Immature natural killer cell (primary cell): ENCODE measurements at regions not wholly inside any gene's neighbourhood (a gene's known extent, or its start where the extent isn't known, plus 50 kb on each side); places are given as distances from the start of the nearest gene placed in this dataset.

ENCODE experiments used
- DNase-seq, 3 donors: peaks; one replicate each; pipeline ENCODE4 v3.0.0; 2022; ENCODE audit warnings: mixed read lengths in 1 of 3
- H3K27ac Mint-ChIP-seq, 6 donors: one replicate each; pipeline ENCODE4 v1.8.0; 2020; ENCODE audit warnings: mixed read lengths in 6 of 6, mild to moderate bottlenecking in 5 of 6, inconsistent platforms in 4 of 6, moderate library complexity in 3 of 6
- H3K27me3 Mint-ChIP-seq, 3 donors: one replicate each; pipeline ENCODE4 v1.8.0; 2020 to 2021; ENCODE audit warnings: low read depth in 3 of 3, mild to moderate bottlenecking in 3 of 3, mixed read lengths in 3 of 3, moderate library complexity in 3 of 3, inconsistent platforms in 1 of 3
- H3K36me3 Mint-ChIP-seq, 3 donors: one replicate each; pipeline ENCODE4 v1.8.0; 2020; ENCODE audit warnings: mixed read lengths in 3 of 3, inconsistent platforms in 2 of 3, mild to moderate bottlenecking in 2 of 3
- H3K4me1 Mint-ChIP-seq, 2 donors: one replicate each; pipeline ENCODE4 v1.8.0; 2020; ENCODE audit warnings: inconsistent platforms in 2 of 2, mild to moderate bottlenecking in 2 of 2, mixed read lengths in 2 of 2, moderate library complexity in 1 of 2
- H3K4me3 Mint-ChIP-seq, 5 donors: one replicate each; pipeline ENCODE4 v1.8.0; 2020; ENCODE audit warnings: mild to moderate bottlenecking in 5 of 5, mixed read lengths in 5 of 5, inconsistent platforms in 3 of 5, moderate library complexity in 3 of 5
- H3K9me3 Mint-ChIP-seq, 6 donors: one replicate each; pipeline ENCODE4 v1.8.0; 2020; ENCODE audit warnings: mild to moderate bottlenecking in 6 of 6, mixed read lengths in 6 of 6, inconsistent platforms in 4 of 6, moderate library complexity in 3 of 6

- Mint-ChIP-seq H3K27ac (no peak overlapping the region), H3K4me1 (no peaks in the 10 kb centered on the region), H3K36me3 (no peaks in the 10 kb centered on the region), H3K27me3 (peaks cover 0 to 3% (median 1%) of the 10 kb centered on the region in 3 donors), H3K4me3 (no peak overlapping the region), H3K9me3 (peaks cover 1 to 18% (median 6%) of the 10 kb centered on the region in 6 donors)
- no peak for DNase-seq
Observed at GRCh38 chr9:108186642-108187395, 669.0 kb downstream of the ACTL7B start.

GRCh38 chr9:108185613-108186012 is 670.2 kb downstream of the ACTL7B start:
- Mint-ChIP-seq H3K9me3 (peaks cover 0 to 13% (median 3%) of the 10 kb centered on the region in 6 donors), H3K27ac (no peak overlapping the region)

DNA sequence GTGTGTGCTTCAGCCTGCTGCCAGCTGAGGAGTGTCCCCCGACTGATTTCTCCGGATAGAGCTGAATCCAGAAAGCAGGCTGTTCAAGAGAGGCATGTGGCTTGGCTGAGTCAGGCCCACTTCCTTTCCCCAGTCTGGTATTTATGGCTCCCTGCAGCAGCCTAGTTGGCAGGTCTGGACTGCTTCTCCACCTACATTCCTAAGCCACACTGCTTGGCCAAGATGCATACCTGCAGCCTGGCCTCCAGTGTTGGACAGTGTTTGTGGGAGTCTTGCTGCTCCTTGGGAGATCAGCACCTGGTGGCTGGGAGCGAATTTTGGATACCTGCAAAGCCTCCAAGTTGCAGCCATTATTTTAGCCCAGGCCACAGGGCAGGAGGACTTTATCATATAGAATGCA is 670.8 kb downstream of the ACTL7B start:
- peaks cover 0 to 11% (median 4%) of the 10 kb centered on the region in 6 donors for H3K9me3 Mint-ChIP-seq
- H3K4me1 Mint-ChIP-seq = no peaks in the 10 kb centered on the region
- peaks cover 0 to 4% (median 3%) of the 10 kb centered on the region in 3 donors for H3K27me3 Mint-ChIP-seq
- H3K4me3 Mint-ChIP-seq = no peak overlapping the region
- no peaks in the 10 kb centered on the region for H3K36me3 Mint-ChIP-seq
- no peak overlapping the region for H3K27ac Mint-ChIP-seq
- DNase-seq = no peak

More at GRCh38 chr9:108185613-108186012, 670.2 kb downstream of the ACTL7B start:
- no peak for DNase-seq
- Mint-ChIP-seq H3K4me3 (no peak overlapping the region), H3K36me3 (no peaks in the 10 kb centered on the region), H3K27me3 (peaks cover 0 to 3% (median 1%) of the 10 kb centered on the region in 3 donors), H3K4me1 (no peaks in the 10 kb centered on the region)

- DNase-seq = no peak
- H3K27ac Mint-ChIP-seq = no peak overlapping the region
- H3K27me3 Mint-ChIP-seq = peaks cover 0 to 4% (median 4%) of the 10 kb centered on the region in 3 donors
- no peak overlapping the region for H3K4me3 Mint-ChIP-seq
- H3K4me1 Mint-ChIP-seq = no peaks in the 10 kb centered on the region
- peaks cover 0 to 6% (median 2%) of the 10 kb centered on the region in 6 donors for H3K9me3 Mint-ChIP-seq
- no peaks in the 10 kb centered on the region for H3K36me3 Mint-ChIP-seq
Observed at GRCh38 chr9:108184009-108184408, 671.8 kb downstream of the ACTL7B start.

DNA sequence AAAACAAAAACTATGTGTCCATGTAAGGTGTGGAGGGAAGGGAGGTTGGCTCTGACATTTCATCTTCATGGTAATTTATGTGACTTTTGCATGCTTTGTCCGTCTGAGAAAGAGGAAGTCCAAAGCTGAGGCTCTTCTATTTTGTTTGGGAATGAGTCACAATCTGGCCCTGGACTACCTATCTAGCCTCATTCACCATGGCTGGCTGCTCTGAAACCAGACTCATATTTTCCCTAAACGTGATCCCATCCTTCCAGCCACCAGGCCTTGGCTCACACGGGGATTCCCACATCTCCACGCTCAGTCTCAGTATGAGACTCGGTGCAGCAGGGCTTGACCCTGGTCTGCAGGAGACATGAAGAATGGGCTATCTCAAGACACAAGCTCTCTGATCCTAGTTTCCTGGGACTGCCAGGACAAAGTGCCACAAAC is 672.8 kb downstream of the ACTL7B start:
- peaks cover 0 to 4% (median 3%) of the 10 kb centered on the region in 3 donors for H3K27me3 Mint-ChIP-seq
- no peaks in the 10 kb centered on the region for H3K36me3 Mint-ChIP-seq
- H3K9me3 Mint-ChIP-seq = peaks cover 0 to 6% (median 3%) of the 10 kb centered on the region in 6 donors
- H3K4me1 Mint-ChIP-seq = no peaks in the 10 kb centered on the region
- DNase-seq = no peak
- no peak overlapping the region for H3K4me3 Mint-ChIP-seq
- no peak overlapping the region for H3K27ac Mint-ChIP-seq

DNA sequence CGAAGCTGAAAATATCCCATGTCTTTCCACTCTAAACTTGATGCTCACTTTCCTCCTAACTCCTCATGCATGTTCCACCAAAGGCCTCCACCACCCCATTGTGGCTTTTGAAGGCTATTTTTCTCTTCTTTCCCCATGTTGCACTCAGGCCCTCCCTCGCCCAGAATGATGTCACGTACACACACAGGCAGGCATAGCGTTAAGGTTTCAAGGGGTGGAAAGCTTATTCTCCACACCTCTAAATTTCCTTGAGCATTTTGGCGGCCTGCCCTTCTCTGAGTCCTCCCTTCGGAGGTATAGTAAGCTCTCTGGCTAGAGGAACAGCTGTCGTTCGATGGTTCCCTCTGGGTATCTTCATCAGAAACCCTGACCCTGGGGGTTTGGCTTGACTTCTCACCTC is 673.5 kb downstream of the ACTL7B start:
- Mint-ChIP-seq H3K27me3 (peaks cover 0 to 4% (median 3%) of the 10 kb centered on the region in 3 donors), H3K27ac (no peak overlapping the region), H3K36me3 (no peaks in the 10 kb centered on the region), H3K9me3 (peaks cover 0 to 6% (median 2%) of the 10 kb centered on the region in 6 donors), H3K4me3 (no peak overlapping the region), H3K4me1 (no peaks in the 10 kb centered on the region)
- DNase-seq = no peak

- Mint-ChIP-seq H3K4me1 (no peaks in the 10 kb centered on the region), H3K36me3 (no peaks in the 10 kb centered on the region)
Observed at GRCh38 chr9:108181441-108181840, 674.3 kb downstream of the ACTL7B start.

GRCh38 chr9:108180541-108180940 is 675.2 kb downstream of the ACTL7B start:
- Mint-ChIP-seq H3K9me3 (peaks cover 0 to 15% (median 6%) of the 10 kb centered on the region in 6 donors), H3K4me1 (no peaks in the 10 kb centered on the region), H3K4me3 (no peak overlapping the region), H3K27me3 (peaks cover 0 to 7% (median 3%) of the 10 kb centered on the region in 3 donors), H3K27ac (no peak overlapping the region), H3K36me3 (no peaks in the 10 kb centered on the region)
- DNase-seq = no peak

More at GRCh38 chr9:108181441-108181840, 674.3 kb downstream of the ACTL7B start:
- Mint-ChIP-seq H3K4me3 (no peak overlapping the region), H3K27me3 (peaks cover 0 to 4% (median 3%) of the 10 kb centered on the region in 3 donors), H3K9me3 (peaks cover 0 to 7% (median 1%) of the 10 kb centered on the region in 6 donors), H3K27ac (no peak overlapping the region)
- DNase-seq = no peak

DNA sequence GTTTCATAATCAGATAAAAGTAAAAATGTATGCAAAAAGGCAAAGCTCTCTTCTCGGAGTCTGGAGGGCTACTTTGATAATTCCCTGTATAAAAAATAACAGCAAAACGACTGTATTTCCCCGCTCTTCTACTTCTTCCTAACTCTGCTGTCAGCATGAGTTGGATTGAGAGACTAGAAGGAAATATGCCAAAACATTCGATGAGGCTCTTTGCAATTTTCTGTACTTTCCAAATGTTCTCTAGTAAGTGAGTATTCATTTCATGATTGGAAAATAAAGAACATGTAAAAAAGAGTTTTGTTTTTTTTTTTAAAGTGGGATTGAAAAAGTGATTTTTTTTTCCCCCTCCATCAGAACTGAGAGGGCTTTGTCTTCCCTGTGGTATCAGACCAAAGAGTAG is 677.5 kb downstream of the ACTL7B start:
- no peak overlapping the region for H3K27ac Mint-ChIP-seq
- no peak for DNase-seq
- no peaks in the 10 kb centered on the region for H3K4me1 Mint-ChIP-seq
- peaks cover 3 to 18% (median 7%) of the 10 kb centered on the region in 6 donors for H3K9me3 Mint-ChIP-seq
- H3K36me3 Mint-ChIP-seq = no peaks in the 10 kb centered on the region
- H3K27me3 Mint-ChIP-seq = peaks cover 0 to 6% (median 3%) of the 10 kb centered on the region in 3 donors
- H3K4me3 Mint-ChIP-seq = no peak overlapping the region

DNA sequence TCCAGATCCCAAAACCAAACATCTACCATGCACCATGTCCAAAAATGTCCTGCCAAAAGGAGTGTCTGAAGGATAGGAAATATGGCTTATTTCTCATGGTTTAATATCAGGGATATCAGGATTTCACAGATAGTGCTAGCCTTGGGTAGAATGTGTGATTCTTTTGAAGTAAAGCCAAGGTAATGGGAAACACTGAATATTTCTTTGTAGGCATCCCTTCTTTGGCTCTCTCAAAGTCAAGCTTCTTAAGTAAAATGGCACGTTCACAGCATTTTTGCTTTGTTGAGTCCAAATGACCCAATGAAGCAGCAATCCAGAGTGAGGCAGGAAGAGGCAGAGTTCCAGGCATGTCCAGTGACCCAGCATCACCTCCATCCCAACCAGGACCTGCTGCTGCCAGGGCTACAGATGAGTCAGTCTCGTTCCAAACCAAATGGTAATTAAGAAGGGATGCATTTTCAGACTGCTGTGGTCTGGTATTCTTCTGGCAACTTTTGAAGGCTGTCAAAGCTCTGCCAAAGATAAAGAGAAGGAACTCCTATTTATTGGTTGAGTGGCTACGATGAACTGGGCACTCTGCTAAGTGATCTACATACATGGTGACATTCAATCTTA is 678.8 kb upstream of the KLF4 start:
- no peaks in the 10 kb centered on the region for H3K27me3 Mint-ChIP-seq
- H3K9me3 Mint-ChIP-seq = peaks cover 8 to 30% (median 12%) of the 10 kb centered on the region in 6 donors
- H3K27ac Mint-ChIP-seq = no peak overlapping the region
- H3K4me1 Mint-ChIP-seq = no peaks in the 10 kb centered on the region
- no peak for DNase-seq
- no peak overlapping the region for H3K4me3 Mint-ChIP-seq
- H3K36me3 Mint-ChIP-seq = peaks cover 0 to 3% (median 0%) of the 10 kb centered on the region in 3 donors

DNA sequence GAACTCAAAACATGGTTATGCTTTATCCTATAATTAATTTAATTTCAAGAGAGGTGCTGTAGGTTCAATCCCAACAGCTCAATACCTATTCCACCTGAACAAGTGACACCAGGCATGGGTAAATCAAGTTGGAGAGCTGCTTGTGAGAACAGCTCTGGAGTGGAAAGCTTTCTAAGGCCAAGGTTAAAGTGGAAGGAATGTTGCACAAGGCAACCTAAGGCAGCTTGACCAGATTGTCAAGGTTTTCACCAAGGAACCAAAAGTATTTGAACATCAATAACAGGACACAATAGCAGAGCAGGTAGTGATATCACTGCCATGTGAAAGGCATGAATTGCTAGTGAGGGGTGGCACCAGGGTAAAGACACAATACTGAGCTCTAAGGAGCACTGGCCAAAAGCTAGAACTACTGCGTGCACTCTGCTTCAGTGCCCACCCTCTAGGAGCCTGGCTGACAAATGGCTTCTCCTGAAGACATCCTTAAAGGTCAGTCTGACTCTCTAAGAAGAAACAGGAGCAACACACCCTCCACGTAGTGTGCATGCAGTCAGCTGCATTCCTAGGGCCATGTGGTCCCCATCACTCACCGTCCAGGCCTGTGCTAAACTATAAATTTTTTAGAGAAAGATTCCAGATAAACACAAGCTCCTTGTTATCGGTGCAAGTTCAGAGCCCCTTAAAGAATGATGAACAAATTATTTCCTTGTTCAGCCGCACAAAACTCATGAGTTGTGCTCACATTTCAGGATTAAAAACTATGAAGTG is 677.7 kb upstream of the KLF4 start:
- Mint-ChIP-seq H3K27ac (no peak overlapping the region), H3K4me1 (no peaks in the 10 kb centered on the region), H3K36me3 (peaks cover 0 to 3% (median 0%) of the 10 kb centered on the region in 3 donors), H3K4me3 (no peak overlapping the region), H3K9me3 (peaks cover 5 to 27% (median 12%) of the 10 kb centered on the region in 6 donors), H3K27me3 (no peaks in the 10 kb centered on the region)
- no peak for DNase-seq

GRCh38 chr9:108166519-108166918 is 677.0 kb upstream of the KLF4 start:
- no peaks in the 10 kb centered on the region for H3K27me3 Mint-ChIP-seq
- peaks cover 0 to 3% (median 0%) of the 10 kb centered on the region in 3 donors for H3K36me3 Mint-ChIP-seq
- no peak for DNase-seq
- no peaks in the 10 kb centered on the region for H3K4me1 Mint-ChIP-seq
- H3K9me3 Mint-ChIP-seq = peaks cover 4 to 21% (median 11%) of the 10 kb centered on the region in 6 donors
- no peak overlapping the region for H3K27ac Mint-ChIP-seq
- no peak overlapping the region for H3K4me3 Mint-ChIP-seq

DNA sequence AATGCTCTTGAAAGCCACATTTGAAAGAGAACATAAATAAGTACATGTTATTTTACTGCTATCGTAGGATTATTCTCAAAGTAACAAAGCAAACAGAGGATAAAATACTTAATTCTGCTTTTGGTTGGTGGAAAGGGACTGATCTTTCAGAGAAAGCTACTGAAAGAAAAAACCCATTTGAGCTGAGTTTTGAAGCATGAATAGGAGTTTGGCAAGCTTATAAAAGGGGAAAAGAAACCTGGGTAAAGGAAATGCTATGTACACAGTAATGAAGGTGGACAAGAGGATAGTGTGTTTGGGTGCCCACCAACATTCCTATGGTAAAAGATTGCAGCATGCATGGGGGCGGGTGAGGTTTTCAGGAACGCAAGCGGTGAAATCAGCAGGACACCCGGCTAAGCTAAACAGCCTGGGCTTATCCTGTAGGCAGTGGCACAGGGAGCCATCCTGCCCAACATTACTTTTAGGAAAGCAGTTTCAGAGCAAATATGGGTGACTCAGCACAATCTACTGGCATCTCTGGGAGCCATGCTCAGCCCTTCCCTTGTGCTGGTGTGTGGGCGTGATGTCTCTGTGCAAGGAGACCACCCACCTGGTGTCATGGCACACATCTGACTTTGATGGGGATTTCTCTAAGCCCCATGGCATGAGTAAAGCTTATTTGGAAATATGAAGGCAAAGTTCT is 673.9 kb upstream of the KLF4 start:
- peaks cover 0 to 3% (median 0%) of the 10 kb centered on the region in 3 donors for H3K36me3 Mint-ChIP-seq
- no peaks in the 10 kb centered on the region for H3K27me3 Mint-ChIP-seq
- no peaks in the 10 kb centered on the region for H3K4me1 Mint-ChIP-seq
- H3K27ac Mint-ChIP-seq = no peak overlapping the region
- DNase-seq = no peak
- no peak overlapping the region for H3K4me3 Mint-ChIP-seq
- H3K9me3 Mint-ChIP-seq = peaks cover 2 to 30% (median 6%) of the 10 kb centered on the region in 6 donors
